ENCODE measurements at regions not wholly inside any gene's neighbourhood (a gene's known extent, or its start where the extent isn't known, plus 50 kb on each side); places are given as distances from the start of the nearest gene placed in this dataset.

GRCh38 chr1:163684785-163685184 lies 363.0 kb downstream of the NUF2 start:
- Mint-ChIP-seq H3K27ac (ENCODE audit: unreplicated experiment) (no peak overlapping the region), H3K27me3 (ENCODE audit: low read depth, unreplicated experiment) (no peaks in the 10 kb centered on the region), H3K4me3 (ENCODE audit: unreplicated experiment) (no peak overlapping the region), H3K9me3 (ENCODE audit: unreplicated experiment) (no peaks in the 10 kb centered on the region), H3K36me3 (ENCODE audit: low read depth, unreplicated experiment) (no peaks in the 10 kb centered on the region), H3K4me1 (ENCODE audit: low read depth, unreplicated experiment) (no peaks in the 10 kb centered on the region)
- Histone ChIP-seq H2AFZ (ENCODE audit: low read depth, low read length) (no peak overlapping the region), H3K27me3 (ENCODE audit: insufficient read depth, low read length) (no peaks in the 10 kb centered on the region), H3K79me2 (ENCODE audit: insufficient read depth, low read length) (no peaks in the 10 kb centered on the region), H3K9ac (ENCODE audit: low read length) (no peak overlapping the region), H3K4me3 (ENCODE audit: insufficient read depth, low read depth, low read length) (no peak overlapping the region), H3K9me3 (ENCODE audit: insufficient read depth, low read depth, low read length) (no peaks in the 10 kb centered on the region), H3K4me1 (ENCODE audit: insufficient read depth, low read length) (no peaks in the 10 kb centered on the region), H3K27ac (ENCODE audit: low read depth, low read length) (no peak overlapping the region), H3K36me3 (ENCODE audit: insufficient read depth, low read length) (no peaks in the 10 kb centered on the region), H3K4me2 (ENCODE audit: low read length) (no peak overlapping the region), H4K20me1 (ENCODE audit: insufficient read depth, low read length) (no peaks in the 10 kb centered on the region)
- FAIRE-seq (no peak), DNase-seq (ENCODE audit: low read depth) (no peak)
- no peak for TF ChIP-seq CTCF (IDR thresholded peaks at IDR 0.05; ENCODE audit: insufficient read depth, low read depth, low read length)

GRCh38 chr1:163692266-163692665 lies 370.5 kb downstream of the NUF2 start:
- Mint-ChIP-seq H3K4me3 (ENCODE audit: unreplicated experiment) (no peak overlapping the region), H3K36me3 (ENCODE audit: low read depth, unreplicated experiment) (no peaks in the 10 kb centered on the region), H3K27ac (ENCODE audit: unreplicated experiment) (no peak overlapping the region), H3K9me3 (ENCODE audit: unreplicated experiment) (no peaks in the 10 kb centered on the region), H3K4me1 (ENCODE audit: low read depth, unreplicated experiment) (no peaks in the 10 kb centered on the region), H3K27me3 (ENCODE audit: low read depth, unreplicated experiment) (no peaks in the 10 kb centered on the region)
- no peaks in the 10 kb centered on the region for H3K9me3 ChIP-seq (ENCODE audit: insufficient read depth, low read depth, low read length)
- no peaks in the 10 kb centered on the region for H3K79me2 ChIP-seq (ENCODE audit: insufficient read depth, low read length)
- TF ChIP-seq EZH2 (IDR thresholded peaks at IDR 0.05; ENCODE audit: insufficient read depth, low read length) (no peak), CTCF (IDR thresholded peaks at IDR 0.05; ENCODE audit: insufficient read depth, low read depth, low read length) (no peak)
- no peak overlapping the region for H2AFZ ChIP-seq (ENCODE audit: low read depth, low read length)
- H4K20me1 ChIP-seq (ENCODE audit: insufficient read depth, low read length), result no peaks in the 10 kb centered on the region
- no peaks in the 10 kb centered on the region for H3K36me3 ChIP-seq (ENCODE audit: insufficient read depth, low read length)
- H3K27me3 ChIP-seq (ENCODE audit: insufficient read depth, low read length), result no peaks in the 10 kb centered on the region
- H3K9ac ChIP-seq (ENCODE audit: low read length), result no peak overlapping the region
- H3K4me1 ChIP-seq (ENCODE audit: insufficient read depth, low read length), result no peaks in the 10 kb centered on the region
- FAIRE-seq (no peak), DNase-seq (ENCODE audit: low read depth) (no peak)
- H3K4me2 ChIP-seq (ENCODE audit: low read length), result no peak overlapping the region
- H3K4me3 ChIP-seq (ENCODE audit: insufficient read depth, low read depth, low read length), result no peak overlapping the region
- no peak overlapping the region for H3K27ac ChIP-seq (ENCODE audit: low read depth, low read length)

GRCh38 chr1:163697137-163697536 lies 375.4 kb downstream of the NUF2 start:
- Mint-ChIP-seq H3K36me3 (ENCODE audit: low read depth, unreplicated experiment) (no peaks in the 10 kb centered on the region), H3K4me1 (ENCODE audit: low read depth, unreplicated experiment) (no peaks in the 10 kb centered on the region), H3K27me3 (ENCODE audit: low read depth, unreplicated experiment) (no peaks in the 10 kb centered on the region), H3K4me3 (ENCODE audit: unreplicated experiment) (no peak overlapping the region), H3K9me3 (ENCODE audit: unreplicated experiment) (no peaks in the 10 kb centered on the region), H3K27ac (ENCODE audit: unreplicated experiment) (no peak overlapping the region)
- Histone ChIP-seq H3K9ac (ENCODE audit: low read length) (no peak overlapping the region), H3K4me2 (ENCODE audit: low read length) (no peak overlapping the region), H3K9me3 (ENCODE audit: insufficient read depth, low read depth, low read length) (no peaks in the 10 kb centered on the region), H3K36me3 (ENCODE audit: insufficient read depth, low read length) (no peaks in the 10 kb centered on the region), H3K79me2 (ENCODE audit: insufficient read depth, low read length) (no peaks in the 10 kb centered on the region), H4K20me1 (ENCODE audit: insufficient read depth, low read length) (no peaks in the 10 kb centered on the region), H3K27ac (ENCODE audit: low read depth, low read length) (no peak overlapping the region), H2AFZ (ENCODE audit: low read depth, low read length) (no peak overlapping the region), H3K4me3 (ENCODE audit: insufficient read depth, low read depth, low read length) (no peak overlapping the region), H3K27me3 (ENCODE audit: insufficient read depth, low read length) (no peaks in the 10 kb centered on the region), H3K4me1 (ENCODE audit: insufficient read depth, low read length) (no peaks in the 10 kb centered on the region)
- TF ChIP-seq CTCF (IDR thresholded peaks at IDR 0.05; ENCODE audit: insufficient read depth, low read depth, low read length) (no peak), EZH2 (IDR thresholded peaks at IDR 0.05; ENCODE audit: insufficient read depth, low read length) (no peak)
- DNase-seq (ENCODE audit: low read depth), result no peak
- FAIRE-seq, result no peak

All from astrocyte (in vitro differentiated cells and primary cell).